ENCODE measurements at regions not wholly inside any gene's neighbourhood (a gene's known extent, or its start where the extent isn't known, plus 50 kb on each side); places are given as distances from the start of the nearest gene placed in this dataset.

GRCh38 chr3:14303336-14304100, 98.9 kb upstream of the SLC6A6 start:
- Mint-ChIP-seq H3K27me3 (peaks cover 48% of the 10 kb centered on the region), H3K27ac (no peak overlapping the region), H3K4me3 (ENCODE audit: low read depth) (no peak overlapping the region), H3K36me3 (ENCODE audit: insufficient read depth) (no peaks in the 10 kb centered on the region), H3K4me1 (ENCODE audit: low read depth) (no peaks in the 10 kb centered on the region), H3K9me3 (ENCODE audit: low read depth) (no peaks in the 10 kb centered on the region)
- DNase-seq (ENCODE audit: low spot score, unreplicated experiment): no peak
- no peak for TF ChIP-seq CTCF (IDR thresholded peaks at IDR 0.05; ENCODE audit: unreplicated experiment)

GRCh38 chr3:14304101-14305045, 98.0 kb upstream of the SLC6A6 start:
- DNase-seq (ENCODE audit: low spot score, unreplicated experiment): no peak
- Mint-ChIP-seq H3K4me1 (ENCODE audit: low read depth) (no peaks in the 10 kb centered on the region), H3K27me3 (peaks cover 51% of the 10 kb centered on the region), H3K27ac (no peak overlapping the region), H3K4me3 (ENCODE audit: low read depth) (no peak overlapping the region), H3K9me3 (ENCODE audit: low read depth) (peaks cover 3% of the 10 kb centered on the region), H3K36me3 (ENCODE audit: insufficient read depth) (no peaks in the 10 kb centered on the region)
- TF ChIP-seq CTCF (IDR thresholded peaks at IDR 0.05; ENCODE audit: unreplicated experiment): no peak

DNA sequence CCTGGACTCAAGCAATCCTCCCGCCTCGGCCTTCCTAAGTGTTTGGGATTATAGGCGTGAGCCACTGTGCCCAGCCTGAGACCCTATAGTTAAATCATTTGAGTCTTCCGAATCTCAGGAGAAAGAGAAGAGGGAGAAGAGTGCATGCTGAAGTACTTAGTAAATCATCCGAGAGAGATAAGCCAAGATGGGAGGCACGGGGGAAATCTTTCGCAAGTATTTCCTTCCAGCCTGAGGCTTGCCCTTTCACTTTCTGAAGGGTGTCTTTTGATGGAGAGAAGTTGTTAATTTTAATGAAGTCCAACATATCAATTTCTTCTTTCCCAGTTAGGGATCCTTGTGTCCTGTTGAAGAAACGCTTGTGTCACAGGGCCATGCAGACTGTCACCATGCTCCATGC, 97.1 kb upstream of the SLC6A6 start:
- TF ChIP-seq CTCF (IDR thresholded peaks at IDR 0.05; ENCODE audit: unreplicated experiment): no peak
- Mint-ChIP-seq H3K27ac (no peak overlapping the region), H3K4me1 (ENCODE audit: low read depth) (no peaks in the 10 kb centered on the region), H3K9me3 (ENCODE audit: low read depth) (peaks cover 3% of the 10 kb centered on the region), H3K27me3 (peaks cover 51% of the 10 kb centered on the region), H3K4me3 (ENCODE audit: low read depth) (no peak overlapping the region), H3K36me3 (ENCODE audit: insufficient read depth) (no peaks in the 10 kb centered on the region)
- DNase-seq (ENCODE audit: low spot score, unreplicated experiment): no peak

- no peak overlapping the region for H3K4me3 Mint-ChIP-seq (ENCODE audit: low read depth)
- peaks cover 51% of the 10 kb centered on the region for H3K27me3 Mint-ChIP-seq
- no peaks in the 10 kb centered on the region for H3K4me1 Mint-ChIP-seq (ENCODE audit: low read depth)
- no peak overlapping the region for H3K27ac Mint-ChIP-seq
- no peak for TF ChIP-seq CTCF (IDR thresholded peaks at IDR 0.05; ENCODE audit: unreplicated experiment)
- H3K9me3 Mint-ChIP-seq (ENCODE audit: low read depth): peaks cover 3% of the 10 kb centered on the region
- no peak for DNase-seq (ENCODE audit: low spot score, unreplicated experiment)
- no peaks in the 10 kb centered on the region for H3K36me3 Mint-ChIP-seq (ENCODE audit: insufficient read depth)
Observed at GRCh38 chr3:14306142-14306541, 96.3 kb upstream of the SLC6A6 start.

DNA sequence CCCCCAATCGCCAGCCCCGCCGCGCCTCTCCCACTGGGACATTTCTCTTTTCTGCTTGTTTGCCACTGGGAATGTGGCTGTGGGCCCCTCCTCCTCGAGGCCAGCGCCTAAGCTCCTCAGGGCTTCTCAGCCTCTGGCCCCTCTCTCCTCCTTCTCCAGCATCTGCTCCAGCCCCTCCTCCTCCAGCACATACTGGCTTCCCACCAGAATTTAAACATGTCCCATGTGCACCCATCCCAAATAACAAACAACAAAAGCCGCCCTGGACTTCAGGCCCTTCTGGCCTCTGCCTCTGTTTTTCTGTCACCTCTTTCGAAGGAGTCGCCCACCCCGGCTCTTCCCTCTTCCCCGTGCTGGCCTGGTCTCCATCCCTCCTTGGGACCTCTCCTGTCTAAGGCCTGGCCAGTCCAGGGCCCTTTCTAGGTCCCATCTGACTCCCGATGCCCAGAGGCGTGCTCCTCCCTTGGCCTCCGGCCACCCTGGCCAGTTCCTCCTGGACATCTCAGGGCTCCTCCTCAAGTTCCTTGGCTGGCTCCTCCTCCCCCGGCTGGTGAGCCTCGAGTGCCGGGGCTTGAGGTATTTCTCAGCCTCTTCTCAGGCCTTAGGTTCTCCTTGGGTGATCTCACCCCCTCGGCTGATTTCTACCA, 94.6 kb upstream of the SLC6A6 start:
- H3K4me1 Mint-ChIP-seq (ENCODE audit: low read depth): peaks cover under 1% of the 10 kb centered on the region

More for the DNA sequence above, 94.6 kb upstream of the SLC6A6 start:
- Mint-ChIP-seq H3K27ac (no peak overlapping the region), H3K9me3 (ENCODE audit: low read depth) (peaks cover 3% of the 10 kb centered on the region), H3K27me3 (peaks cover 56% of the 10 kb centered on the region), H3K36me3 (ENCODE audit: insufficient read depth) (no peaks in the 10 kb centered on the region), H3K4me3 (ENCODE audit: low read depth) (no peak overlapping the region)
- no peak for TF ChIP-seq CTCF (IDR thresholded peaks at IDR 0.05; ENCODE audit: unreplicated experiment)
- DNase-seq (ENCODE audit: low spot score, unreplicated experiment): no peak

Data from progenitor cell of endocrine pancreas (in vitro differentiated cells).